ENCODE measurements at regions not wholly inside any gene's neighbourhood (a gene's known extent, or its start where the extent isn't known, plus 50 kb on each side); places are given as distances from the start of the nearest gene placed in this dataset.

GRCh38 chr12:77537663-77538062 lies 293.0 kb upstream of the NAV3 start:
- no peaks in the 10 kb centered on the region for H4K20me1 ChIP-seq (ENCODE audit: insufficient read depth, low read length)
- WGBS, 2 experiments (ENCODE audit: extremely low coverage in 2 of 2, insufficient read length in 1 of 2) = no CpG with 5 or more reads among the region's 1 CpG
- no peak overlapping the region for H3K4me2 ChIP-seq (ENCODE audit: low read depth, low read length)
- intact Hi-C loops (cut with micrococcal nuclease) = no loop called here
- no peak overlapping the region for H2BK20ac ChIP-seq (ENCODE audit: low read depth, low read length)
- H2BK120ac ChIP-seq (ENCODE audit: low read depth, low read length) = no peak overlapping the region
- no peak overlapping the region for H3K27ac ChIP-seq (ENCODE audit: insufficient read depth, low read length)
- H3K4ac ChIP-seq (ENCODE audit: low read depth, low read length) = no peak overlapping the region
- no peak overlapping the region for H4K5ac ChIP-seq (ENCODE audit: low read depth, low read length)
- dilution Hi-C loops (cut with HindIII; ENCODE audit: low sequenced_read_pairs, unreplicated experiment) = no loop called here
- no peak overlapping the region for H3K23ac ChIP-seq (ENCODE audit: low read depth, low read length)
- no peak overlapping the region for H2BK5ac ChIP-seq (ENCODE audit: low read depth, low read length, poor library complexity, severe bottlenecking)
- no peaks in the 10 kb centered on the region for H3K36me3 ChIP-seq (ENCODE audit: control insufficient read depth, insufficient read depth, low read length)
- BruUV-seq (replicated peaks) = no TSS peak
- ATAC-seq (ENCODE audit: low read depth) (no peak), DNase-seq (no peak)
- H3K9me1 ChIP-seq (ENCODE audit: insufficient read depth, low read length) = no peaks in the 10 kb centered on the region
- no peaks in the 10 kb centered on the region for H3K9me3 ChIP-seq (ENCODE audit: control insufficient read depth, insufficient read depth, low read length)
- no peak overlapping the region for H2BK15ac ChIP-seq (ENCODE audit: low read depth, low read length)
- CTCF ChIA-PET = interaction anchor here (1.6 kb wide), 1 partner anchor 147 kb away, joined by 3 read pairs; no protein-coding TSS in a partner anchor
- H2AK9ac ChIP-seq (replicated peaks; ENCODE audit: low read depth, low read length, poor library complexity) = no peak overlapping the region
- TF ChIP-seq CEBPB (IDR thresholded peaks at IDR 0.05; ENCODE audit: low read depth, low read length) = no peak; the same call in 1 of the 2 replicates
- TF ChIP-seq POLR2A (IDR thresholded peaks at IDR 0.05; ENCODE audit: low read depth, low read length) = no peak
- TF ChIP-seq CHD1 (IDR thresholded peaks at IDR 0.05; ENCODE audit: low read depth, low read length) = no peak
- no peak for TF ChIP-seq SMC3 (IDR thresholded peaks at IDR 0.05; ENCODE audit: low read depth, low read length)
- TF ChIP-seq MAZ (IDR thresholded peaks at IDR 0.05; ENCODE audit: borderline replicate concordance, low read depth, low read length) = no peak
- no peak for TF ChIP-seq RCOR1 (IDR thresholded peaks at IDR 0.05; ENCODE audit: insufficient replicate concordance, low read length)
- no peak for TF ChIP-seq MXI1 (IDR thresholded peaks at IDR 0.05; ENCODE audit: borderline replicate concordance, low read depth, low read length)
- H3K4me1 ChIP-seq (ENCODE audit: control insufficient read depth, insufficient read depth, low read length) = no peaks in the 10 kb centered on the region
- no peak overlapping the region for H2AK5ac ChIP-seq (ENCODE audit: low read depth, low read length)
- H3K56ac ChIP-seq (ENCODE audit: extremely low read depth, insufficient read depth, low read length) = no peak overlapping the region
- H2AFZ ChIP-seq (replicated peaks; ENCODE audit: low read length, poor library complexity) = no peak overlapping the region
- no peak overlapping the region for H4K91ac ChIP-seq (ENCODE audit: insufficient read depth, low read depth, low read length)
- POLR2A ChIA-PET (ENCODE audit: unreplicated experiment) = no interaction called here
- H3K9ac ChIP-seq (ENCODE audit: low read depth, low read length) = no peak overlapping the region
- no peak overlapping the region for H3K18ac ChIP-seq (ENCODE audit: low read depth, low read length)
- in situ Hi-C loops (cut with MboI; ENCODE audit: low sequenced_read_pairs) = no loop called here
- H3K4me3 ChIP-seq (ENCODE audit: insufficient read depth, low read depth, low read length) = no peak overlapping the region
- H4K8ac ChIP-seq (ENCODE audit: low read depth in 2 of 2, low read length in 2 of 2) = no peak overlapping the region
- no peak overlapping the region for H3K14ac ChIP-seq (replicated peaks; ENCODE audit: low read depth, low read length)
- no peaks in the 10 kb centered on the region for H3K79me1 ChIP-seq (ENCODE audit: low read depth in 1 of 2, low read length in 2 of 2)
- no peaks in the 10 kb centered on the region; the same call in 1 of the 2 replicates for H3K27me3 ChIP-seq (ENCODE audit: control insufficient read depth, insufficient read depth, low read length)

Measured in IMR-90 (cell line).